Liver (tissue), 8 donors: ENCODE measurements at regions not wholly inside any gene's neighbourhood (a gene's known extent, or its start where the extent isn't known, plus 50 kb on each side); places are given as distances from the start of the nearest gene placed in this dataset.

Experiments used
- DNase-seq: peaks from one replicate; pipeline ENCODE4 v3.0.0-alpha.2; 2017; ENCODE audit warnings: low spot score
- H3K27ac ChIP-seq, 2 donors: one replicate each; pipeline ENCODE4 v1.7.0; 2013; ENCODE audit warnings: inconsistent platforms in 2 of 2, low read length in 2 of 2, control low read depth in 1 of 2, low read depth in 1 of 2, mild to moderate bottlenecking in 1 of 2
- H3K27me3 ChIP-seq, 4 donors: one replicate each; pipeline versions ENCODE4 v1.6.1 to v1.7.0; 2013; ENCODE audit warnings: low read length in 3 of 4, inconsistent platforms in 1 of 4, mild to moderate bottlenecking in 1 of 4, moderate library complexity in 1 of 4; ENCODE audit not compliant: control insufficient read depth in 4 of 4, insufficient read depth in 4 of 4
- H3K36me3 ChIP-seq, 4 donors: one replicate each; pipeline versions ENCODE4 v1.6.1 to v1.7.0; 2013; ENCODE audit warnings: low read length in 3 of 4, mild to moderate bottlenecking in 3 of 4, low read depth in 1 of 4, moderate library complexity in 1 of 4; ENCODE audit not compliant: control insufficient read depth in 4 of 4, insufficient read depth in 3 of 4
- H3K4me1 ChIP-seq, 4 donors: one replicate each; pipeline versions ENCODE4 v1.6.1 to v1.7.0; 2013; ENCODE audit warnings: low read length in 3 of 4, mild to moderate bottlenecking in 3 of 4, moderate library complexity in 1 of 4; ENCODE audit not compliant: control insufficient read depth in 4 of 4, insufficient read depth in 4 of 4
- H3K4me3 ChIP-seq, 3 donors: one replicate each; pipeline versions ENCODE4 v1.6.1 to v1.7.0; 2013; ENCODE audit warnings: low read length in 3 of 3, control low read depth in 1 of 3, low read depth in 1 of 3, mild to moderate bottlenecking in 1 of 3
- H3K9ac ChIP-seq, 2 donors: one replicate each; pipeline ENCODE4 v1.7.0; 2013; ENCODE audit warnings: low read length in 2 of 2, mild to moderate bottlenecking in 2 of 2, moderate library complexity in 2 of 2, control low read depth in 1 of 2, low read depth in 1 of 2
- H3K9me3 ChIP-seq, 4 donors: one replicate each; pipeline versions ENCODE4 v1.6.1 to v1.7.0; 2013; ENCODE audit warnings: low read length in 3 of 4; ENCODE audit not compliant: control insufficient read depth in 4 of 4
- ATF3 ChIP-seq: IDR thresholded peaks from 2 replicates; pipeline ENCODE4 v1.6.1; 2016; ENCODE audit warnings: antibody characterized with exemption
- CTCF ChIP-seq: fragments of 150-350 bp; IDR thresholded peaks from 2 replicates; pipeline ENCODE4 v1.5.1; 2017; ENCODE audit warnings: improper control_type of control experiment, low read depth, low read length; ENCODE audit not compliant: missing input control
- EGR1 ChIP-seq, 2 donors: IDR thresholded peaks; 2 replicates each; pipeline ENCODE4 v1.6.1; 2016 to 2018; ENCODE audit warnings: antibody characterized with exemption in 2 of 2, low read depth in 2 of 2
- FOXA1 ChIP-seq: IDR thresholded peaks from 2 replicates; pipeline ENCODE4 v1.6.1; 2016; ENCODE audit warnings: antibody characterized with exemption
- FOXA2 ChIP-seq: IDR thresholded peaks from 2 replicates; pipeline ENCODE4 v1.6.1; 2016; ENCODE audit warnings: antibody characterized with exemption
- GABPA ChIP-seq, 2 donors: IDR thresholded peaks in 1 of 2; conservative IDR thresholded peaks in 1 of 2; 2 replicates each; pipeline ENCODE4 v1.6.1; 2016; ENCODE audit warnings: antibody characterized with exemption in 2 of 2, mild to moderate bottlenecking in 1 of 2, moderate library complexity in 1 of 2
- HNF4A ChIP-seq, 2 donors: conservative IDR thresholded peaks; 2 replicates each; pipeline ENCODE4 v1.6.1; 2016; ENCODE audit warnings: antibody characterized with exemption in 2 of 2, mild to moderate bottlenecking in 2 of 2
- HNF4G ChIP-seq: IDR thresholded peaks from 2 replicates; pipeline ENCODE4 v1.6.1; 2016; ENCODE audit warnings: antibody characterized with exemption
- JUND ChIP-seq, 2 donors: IDR thresholded peaks; 2 replicates each; pipeline ENCODE4 v1.6.1; 2016; ENCODE audit warnings: antibody characterized with exemption in 2 of 2
- MAX ChIP-seq: IDR thresholded peaks from 2 replicates; pipeline ENCODE4 v1.6.1; 2016; ENCODE audit warnings: antibody characterized with exemption
- NR2F2 ChIP-seq: IDR thresholded peaks from 2 replicates; pipeline ENCODE4 v1.6.1; 2016; ENCODE audit warnings: antibody characterized with exemption
- RAD21 ChIP-seq, 2 donors: IDR thresholded peaks; 2 replicates each; pipeline ENCODE4 v1.6.1; 2016; ENCODE audit warnings: antibody characterized with exemption in 2 of 2, mild to moderate bottlenecking in 2 of 2
- REST ChIP-seq: IDR thresholded peaks from 2 replicates; pipeline ENCODE4 v1.6.1; 2016; ENCODE audit warnings: antibody characterized with exemption, mild to moderate bottlenecking
- RXRA ChIP-seq, 2 donors: IDR thresholded peaks; 2 replicates each; pipeline ENCODE4 v1.6.1; 2017 to 2018; ENCODE audit warnings: antibody characterized with exemption in 2 of 2, mild to moderate bottlenecking in 1 of 2
- SP1 ChIP-seq: IDR thresholded peaks from 2 replicates; pipeline ENCODE4 v1.6.1; 2018; ENCODE audit warnings: antibody characterized with exemption, mild to moderate bottlenecking
- TAF1 ChIP-seq: conservative IDR thresholded peaks from 2 replicates; pipeline ENCODE4 v1.6.1; 2016; ENCODE audit warnings: antibody characterized with exemption, mild to moderate bottlenecking
- YY1 ChIP-seq: IDR thresholded peaks from 2 replicates; pipeline ENCODE4 v1.6.1; 2016; ENCODE audit warnings: antibody characterized with exemption, mild to moderate bottlenecking
- ZBTB33 ChIP-seq: IDR thresholded peaks from 2 replicates; pipeline ENCODE4 v1.6.1; 2016; ENCODE audit warnings: antibody characterized with exemption
- WGBS: extraction: QIAGEN DNeasy Blood & Tissue Kit; methylation state at CpG from one replicate; pipeline ENCODE4 v1.1.7; 2013; 5-methylcytosine and 5-hydroxymethylcytosine counted together
- donor health status: healthy.
- donor health status: healthy.
- donor health status: healthy.
- donor health status: healthy.
- donor health status: healthy.

DNA sequence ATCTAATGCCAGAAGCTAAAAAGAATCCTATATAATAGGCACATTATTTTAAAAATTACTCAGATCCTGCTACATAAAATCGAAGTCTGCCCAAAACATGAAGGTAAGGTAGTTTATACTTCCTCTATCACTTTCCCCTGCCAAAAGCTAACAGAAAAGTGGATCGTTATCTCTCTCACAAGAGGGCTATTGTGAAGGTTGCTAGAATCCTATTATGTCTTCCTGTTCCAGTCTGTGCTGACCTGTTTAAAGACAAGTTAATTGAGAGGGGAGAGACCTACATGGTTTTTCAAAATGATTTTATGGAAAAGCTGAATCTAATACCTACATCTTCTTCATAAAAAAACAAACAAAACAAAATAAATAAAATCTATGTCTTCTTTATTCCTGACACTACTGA is 1410.9 kb upstream of the CDH8 start:
- no peak for TF ChIP-seq FOXA2
- TF ChIP-seq SP1: no peak
- no peak for TF ChIP-seq JUND (IDR thresholded peaks at IDR 0.05)

DNA sequence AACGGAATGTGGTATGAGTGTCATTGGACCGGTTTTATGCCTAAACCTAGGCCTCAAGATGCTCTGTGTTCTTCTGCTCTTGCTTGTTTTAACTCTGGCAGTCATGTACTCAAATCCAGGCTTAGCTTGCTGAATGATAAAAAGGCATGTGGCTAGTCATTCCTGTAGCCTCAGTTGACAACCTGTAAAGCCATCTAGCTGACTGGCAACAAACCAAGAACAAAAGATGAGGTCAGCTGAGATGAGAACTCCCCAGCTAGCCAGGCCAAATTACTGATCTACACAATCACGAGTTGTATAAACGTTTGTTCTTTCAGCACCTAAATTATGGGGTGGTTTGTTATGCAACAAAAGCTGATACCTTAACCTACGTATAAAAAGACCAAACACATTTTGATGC is 1406.0 kb upstream of the CDH8 start:
- Histone ChIP-seq H3K36me3 (no peaks in the 10 kb centered on the region), H3K27me3 (no peaks in the 10 kb centered on the region), H3K9me3 (no peaks in the 10 kb centered on the region), H3K4me1 (no peaks in the 10 kb centered on the region), H3K4me3 (no peak overlapping the region), H3K9ac (no peak overlapping the region), H3K27ac (no peak overlapping the region)
- 66% methylated on average over 5 of the region's 5 CpGs for WGBS
- DNase-seq: no peak
- TF ChIP-seq GABPA (IDR thresholded peaks at IDR 0.05 in 1 of 2, conservative IDR thresholded peaks at IDR 0.05 in 1 of 2) (no peak), REST (no peak), RXRA (IDR thresholded peaks at IDR 0.05) (no peak), TAF1 (no peak), HNF4A (conservative IDR thresholded peaks at IDR 0.05) (no peak), NR2F2 (no peak), ZBTB33 (no peak), MAX (no peak), EGR1 (IDR thresholded peaks at IDR 0.05; ENCODE audit: low read depth in 2 of 2) (no peak), CTCF (no peak), FOXA2 (no peak), ATF3 (no peak), JUND (IDR thresholded peaks at IDR 0.05) (no peak), FOXA1 (no peak), HNF4G (no peak), YY1 (no peak), SP1 (no peak), RAD21 (IDR thresholded peaks at IDR 0.05) (no peak)

More for the DNA sequence above, 1410.9 kb upstream of the CDH8 start:
- no peak overlapping the region for H3K9ac ChIP-seq
- H3K4me1 ChIP-seq: no peaks in the 10 kb centered on the region
- DNase-seq: no peak
- H3K9me3 ChIP-seq: no peaks in the 10 kb centered on the region
- WGBS: 32% methylated on average over 2 of the region's 2 CpGs
- no peaks in the 10 kb centered on the region for H3K36me3 ChIP-seq
- H3K4me3 ChIP-seq: no peak overlapping the region
- H3K27me3 ChIP-seq: no peaks in the 10 kb centered on the region
- H3K27ac ChIP-seq: no peak overlapping the region
